A673 (cell line): ENCODE measurements at regions not wholly inside any gene's neighbourhood (a gene's known extent, or its start where the extent isn't known, plus 50 kb on each side); places are given as distances from the start of the nearest gene placed in this dataset.

Experiments
- BruUV-seq: library from RNA; stranded (reverse); fragments of 400-500 nt; replicated peaks from 2 replicates; lab custom pipeline; 2021; lab: Mats Ljungman, UMichigan
- CTCF ChIA-PET: fragments of 300-600 bp; sonication (Branson Sonifier 250); formaldehyde crosslinking; loops from one replicate; lab custom pipeline; 2022; ENCODE audit warnings: antibody characterized with exemption; lab: Charles Lee
- POLR2A ChIA-PET: fragments of 300-600 bp; sonication (Branson Sonifier 250); formaldehyde crosslinking; loops from one replicate; lab custom pipeline; 2022; ENCODE audit warnings: antibody characterized with exemption; ENCODE audit not compliant: low non-redundant PET; lab: Charles Lee
- DNase-seq: peaks from one replicate; pipeline ENCODE4 v3.0.0-alpha.2; 2015; ENCODE audit warnings: low spot score
- H3K27ac ChIP-seq: fragments of 200-600 bp; sonication (generic); 2 replicates; pipeline ENCODE4 v1.5.1; 2016; ENCODE audit warnings: mixed run types, low read depth, mild to moderate bottlenecking, mixed read lengths, antibody characterized with exemption, low read length; ENCODE audit not compliant: poor library complexity, severe bottlenecking
- H3K27me3 ChIP-seq: fragments of 200-600 bp; sonication (generic); replicated peaks from 2 replicates; pipeline ENCODE4 v1.6.1; 2017; ENCODE audit warnings: mixed run types, low read depth, mild to moderate bottlenecking, mixed read lengths, antibody characterized with exemption, low read length; ENCODE audit not compliant: insufficient read depth, poor library complexity
- H3K36me3 ChIP-seq: fragments of 200-600 bp; sonication (generic); 2 replicates; pipeline ENCODE4 v1.6.1; 2016; ENCODE audit warnings: mixed run types, mild to moderate bottlenecking, mixed read lengths, antibody characterized with exemption, low read length; ENCODE audit not compliant: insufficient read depth, poor library complexity, severe bottlenecking
- H3K4me1 ChIP-seq: fragments of 200-600 bp; sonication (generic); 2 replicates; pipeline ENCODE4 v1.6.1; 2017; ENCODE audit warnings: mixed run types, mild to moderate bottlenecking, mixed read lengths, antibody characterized with exemption, low read length; ENCODE audit not compliant: insufficient read depth, poor library complexity, severe bottlenecking
- H3K4me3 ChIP-seq: fragments of 200-600 bp; sonication (generic); 2 replicates; pipeline ENCODE4 v1.5.1; 2016; ENCODE audit warnings: low read depth, mixed run types, mild to moderate bottlenecking, mixed read lengths, low read length; ENCODE audit not compliant: poor library complexity, severe bottlenecking
- H3K9me3 ChIP-seq: fragments of 200-600 bp; sonication (generic); 2 replicates; pipeline ENCODE4 v1.6.1; 2016; ENCODE audit warnings: mixed run types, low read depth, mild to moderate bottlenecking, mixed read lengths, antibody characterized with exemption, low read length; ENCODE audit not compliant: poor library complexity, severe bottlenecking
- CTCF ChIP-seq: fragments of 300-800, 200-600 bp; sonication (generic); conservative IDR thresholded peaks from 2 replicates; pipeline ENCODE4 v1.5.1; 2017; ENCODE audit warnings: low read depth, mild to moderate bottlenecking, antibody characterized with exemption, low read length, moderate library complexity, mixed read lengths
- EZH2 ChIP-seq: fragments of 200-600 bp; sonication (generic); IDR thresholded peaks from 2 replicates; pipeline ENCODE4 v1.6.1; 2017; ENCODE audit warnings: borderline replicate concordance, low read depth, mild to moderate bottlenecking, mixed read lengths, antibody characterized with exemption, low read length; ENCODE audit not compliant: poor library complexity, severe bottlenecking
- intact Hi-C: fragments of 100-400 bp; cut with micrococcal nuclease; formaldehyde crosslinking; loops from one replicate; pipeline ENCODE4 v1.10.0; 2022; ENCODE audit not compliant: unreplicated experiment

GRCh38 chr3:81974751-81975150 is 213.3 kb upstream of the GBE1 start:
- intact Hi-C loops = no loop called here
- Histone ChIP-seq H3K27me3 (no peaks in the 10 kb centered on the region), H3K4me3 (no peak overlapping the region), H3K9me3 (no peaks in the 10 kb centered on the region), H3K36me3 (no peaks in the 10 kb centered on the region), H3K27ac (no peak overlapping the region), H3K4me1 (no peaks in the 10 kb centered on the region)
- DNase-seq = no peak
- BruUV-seq = no TSS peak
- ChIA-PET POLR2A (no interaction called here), CTCF (no interaction called here)
- TF ChIP-seq CTCF (no peak), EZH2 (no peak)

GRCh38 chr3:81968658-81969057 is 207.2 kb upstream of the GBE1 start:
- Histone ChIP-seq H3K4me3 (no peak overlapping the region), H3K27ac (no peak overlapping the region), H3K36me3 (no peaks in the 10 kb centered on the region), H3K27me3 (no peaks in the 10 kb centered on the region), H3K9me3 (no peaks in the 10 kb centered on the region), H3K4me1 (no peaks in the 10 kb centered on the region)
- ChIA-PET CTCF (interaction anchor here (0.7 kb wide), 1 partner anchor 383 kb away, joined by 3 read pairs; no protein-coding TSS in a partner anchor), POLR2A (no interaction called here)
- DNase-seq = no peak
- TF ChIP-seq CTCF = no peak
- TF ChIP-seq EZH2 = no peak
- intact Hi-C loops = no loop called here
- BruUV-seq = no TSS peak

- no peak for DNase-seq
- POLR2A ChIA-PET = no interaction called here
- CTCF ChIA-PET = no interaction called here
Measured at GRCh38 chr3:81967393-81967792, 205.9 kb upstream of the GBE1 start.

More at GRCh38 chr3:81967393-81967792, 205.9 kb upstream of the GBE1 start:
- Histone ChIP-seq H3K36me3 (no peaks in the 10 kb centered on the region), H3K27ac (no peak overlapping the region), H3K27me3 (no peaks in the 10 kb centered on the region), H3K4me1 (no peaks in the 10 kb centered on the region), H3K9me3 (no peaks in the 10 kb centered on the region), H3K4me3 (no peak overlapping the region)
- BruUV-seq = no TSS peak
- no peak for TF ChIP-seq EZH2
- TF ChIP-seq CTCF = no peak
- intact Hi-C loops = no loop called here
